VCaP (cell line): ENCODE measurements at regions not wholly inside any gene's neighbourhood (a gene's known extent, or its start where the extent isn't known, plus 50 kb on each side); places are given as distances from the start of the nearest gene placed in this dataset.

ENCODE experiments used
- H3K27ac ChIP-seq: fragments of 450-650 bp; 2 replicates; pipeline ENCODE4 v1.5.1; 2017
- TF ChIP-seq, protein P1 (sequence below): fragments of 450-650 bp; conservative IDR thresholded peaks from 2 replicates; pipeline ENCODE4 v1.5.1; 2017; ENCODE audit warnings: mild to moderate bottlenecking, moderate library complexity

- TF ChIP-seq, protein P1, sequence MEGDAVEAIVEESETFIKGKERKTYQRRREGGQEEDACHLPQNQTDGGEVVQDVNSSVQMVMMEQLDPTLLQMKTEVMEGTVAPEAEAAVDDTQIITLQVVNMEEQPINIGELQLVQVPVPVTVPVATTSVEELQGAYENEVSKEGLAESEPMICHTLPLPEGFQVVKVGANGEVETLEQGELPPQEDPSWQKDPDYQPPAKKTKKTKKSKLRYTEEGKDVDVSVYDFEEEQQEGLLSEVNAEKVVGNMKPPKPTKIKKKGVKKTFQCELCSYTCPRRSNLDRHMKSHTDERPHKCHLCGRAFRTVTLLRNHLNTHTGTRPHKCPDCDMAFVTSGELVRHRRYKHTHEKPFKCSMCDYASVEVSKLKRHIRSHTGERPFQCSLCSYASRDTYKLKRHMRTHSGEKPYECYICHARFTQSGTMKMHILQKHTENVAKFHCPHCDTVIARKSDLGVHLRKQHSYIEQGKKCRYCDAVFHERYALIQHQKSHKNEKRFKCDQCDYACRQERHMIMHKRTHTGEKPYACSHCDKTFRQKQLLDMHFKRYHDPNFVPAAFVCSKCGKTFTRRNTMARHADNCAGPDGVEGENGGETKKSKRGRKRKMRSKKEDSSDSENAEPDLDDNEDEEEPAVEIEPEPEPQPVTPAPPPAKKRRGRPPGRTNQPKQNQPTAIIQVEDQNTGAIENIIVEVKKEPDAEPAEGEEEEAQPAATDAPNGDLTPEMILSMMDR, result no peak
- no peak overlapping the region for H3K27ac ChIP-seq
Measured at GRCh38 chr10:21055339-21056135, 158.4 kb upstream of the NEBL start.

DNA sequence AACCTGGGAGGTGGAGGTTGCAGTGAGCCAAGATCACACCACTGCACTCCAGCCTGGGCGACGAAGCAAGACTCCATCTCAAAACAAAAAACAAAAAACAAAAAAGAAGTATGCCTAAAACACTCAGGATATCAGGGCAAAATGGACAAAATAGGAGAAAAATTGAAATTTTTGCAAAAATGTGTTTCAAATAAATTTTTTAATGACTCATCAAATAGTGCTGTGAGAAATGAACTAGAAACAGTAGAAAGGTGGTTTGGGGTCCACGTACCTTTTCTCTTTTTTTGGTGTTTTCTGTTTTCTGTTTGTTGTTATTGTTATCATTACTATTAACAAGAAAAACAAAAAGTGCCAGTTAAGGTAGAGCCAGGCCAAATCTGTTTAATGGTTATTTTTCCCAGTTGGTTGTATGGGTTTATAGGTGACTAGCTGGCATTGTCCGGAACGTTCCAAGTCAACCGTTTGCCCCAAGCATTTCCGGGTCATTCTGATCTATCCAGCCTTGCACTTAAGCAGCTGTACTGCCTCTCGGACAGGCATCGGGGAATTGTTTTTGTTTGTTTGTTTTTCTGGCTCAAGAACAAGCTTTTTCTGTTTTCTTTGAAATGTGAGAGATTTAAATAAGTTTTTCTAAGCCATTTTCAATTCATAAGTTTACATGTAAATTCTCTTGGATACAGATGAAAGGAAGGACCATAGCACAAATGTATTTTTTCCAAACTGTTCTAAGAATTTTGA is 157.0 kb upstream of the NEBL start:
- TF ChIP-seq, protein P1, result no peak
- no peak overlapping the region for H3K27ac ChIP-seq

DNA sequence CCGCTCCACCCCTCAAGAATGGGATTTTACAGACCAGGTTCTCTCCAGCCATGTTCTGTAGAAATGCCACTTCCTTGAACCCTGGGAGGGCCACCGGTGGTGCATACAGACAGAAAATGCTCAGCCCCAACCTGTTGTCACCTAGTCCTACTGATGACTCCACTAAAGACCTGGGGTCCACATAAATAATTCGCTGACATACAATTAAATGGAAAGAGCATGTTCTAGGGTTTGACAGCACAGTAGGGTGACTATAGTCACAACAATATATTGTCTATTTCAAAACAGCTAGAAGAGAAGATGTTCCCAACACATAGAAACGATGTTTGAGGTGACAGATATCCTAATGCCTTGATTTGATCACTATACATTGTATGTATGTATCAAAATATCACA is 155.6 kb upstream of the NEBL start:
- H3K27ac ChIP-seq, result no peak overlapping the region
- TF ChIP-seq, protein P1, result no peak

- no peak overlapping the region for H3K27ac ChIP-seq
- TF ChIP-seq, protein P1, result no peak
Measured at GRCh38 chr10:21052072-21052708, 155.1 kb upstream of the NEBL start.

DNA sequence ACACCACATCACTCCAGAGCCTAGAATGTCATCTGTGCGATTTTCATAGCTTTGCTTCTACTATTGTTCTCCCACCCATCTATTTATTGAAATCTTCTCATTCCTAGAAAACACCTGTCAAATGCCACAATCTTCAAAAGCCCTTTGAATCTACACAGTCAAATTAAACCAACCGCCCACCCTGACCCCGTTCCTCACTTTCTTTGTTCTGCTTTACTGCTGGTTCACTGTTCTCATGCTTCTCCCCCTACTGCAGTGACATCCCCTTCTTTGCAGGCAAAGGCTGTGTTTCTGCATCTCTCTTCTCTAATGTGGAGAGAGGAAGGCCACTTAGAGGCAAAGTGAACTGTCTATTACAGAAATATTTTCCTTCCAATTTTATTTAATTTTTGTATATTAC is 152.4 kb upstream of the NEBL start:
- no peak overlapping the region for H3K27ac ChIP-seq
- TF ChIP-seq, protein P1, result no peak

DNA sequence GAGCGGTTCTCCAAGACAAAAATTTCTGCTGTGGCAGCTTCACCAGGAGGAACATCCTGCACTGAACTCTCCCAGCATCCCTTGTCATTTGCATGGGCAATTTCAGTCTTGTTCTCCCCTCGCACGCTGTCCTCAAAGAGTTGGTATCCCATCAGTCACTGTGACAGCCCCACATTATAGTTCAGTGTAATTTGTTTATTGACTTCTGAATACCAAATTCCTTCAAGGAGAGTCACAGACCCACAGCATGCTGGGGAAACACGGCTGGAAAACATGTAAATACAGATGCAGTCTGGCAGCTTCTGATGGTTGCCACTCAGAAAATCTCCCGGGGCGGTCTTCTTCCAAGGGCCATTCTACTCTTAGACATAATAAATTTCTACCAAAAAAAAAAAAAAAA is 151.0 kb upstream of the NEBL start:
- H3K27ac ChIP-seq, result no peak overlapping the region
- TF ChIP-seq, protein P1, result no peak

DNA sequence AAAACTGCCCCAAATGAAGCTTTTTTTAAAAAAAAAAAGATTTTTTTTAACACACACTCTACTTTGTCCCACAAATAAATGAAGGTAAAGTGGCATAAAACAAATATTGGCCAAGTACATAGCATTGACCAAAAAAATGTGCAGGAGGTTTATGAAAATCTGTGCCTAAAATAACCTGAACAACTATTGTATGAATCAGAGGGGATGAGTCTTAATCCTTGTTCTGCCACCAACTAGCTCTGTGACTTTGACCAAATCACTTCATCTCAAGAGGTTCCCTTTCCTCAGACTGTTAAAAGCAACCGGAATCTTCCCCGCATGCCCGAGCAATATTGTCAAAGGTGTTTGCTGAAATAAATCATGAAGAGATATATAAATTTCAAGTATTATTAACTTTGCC is 150.4 kb upstream of the NEBL start:
- TF ChIP-seq, protein P1, result no peak
- H3K27ac ChIP-seq, result no peak overlapping the region
